GM23338 (cell line): ENCODE measurements at regions not wholly inside any gene's neighbourhood (a gene's known extent, or its start where the extent isn't known, plus 50 kb on each side); places are given as distances from the start of the nearest gene placed in this dataset.

Experiments
- ATAC-seq: fragments of 200-7000 bp; cut with Tn5 transposase; 3 replicates; pipeline ENCODE4 v1.9.1; 2020
- DNase-seq: peaks from one replicate; pipeline ENCODE4 v3.0.0-alpha.2; 2015; ENCODE audit warnings: low spot score
- H2AFZ ChIP-seq: fragments of 200-600 bp; sonication (generic); 2 replicates; pipeline ENCODE4 v1.8.0; 2016; ENCODE audit warnings: antibody characterized with exemption, mild to moderate bottlenecking, moderate library complexity
- H3F3A ChIP-seq: fragments of 200-600 bp; sonication (generic); replicated peaks from 2 replicates; pipeline ENCODE4 v1.8.0; 2017; ENCODE audit warnings: antibody characterized with exemption, mixed run types, low read depth
- H3K27ac ChIP-seq: fragments of 200-600 bp; sonication (generic); 2 replicates; pipeline ENCODE4 v1.6.1; 2016; ENCODE audit warnings: low read depth
- H3K27me3 ChIP-seq: fragments of 200-600 bp; sonication (generic); 2 replicates; pipeline ENCODE4 v1.8.0; 2016; ENCODE audit warnings: mild to moderate bottlenecking, mixed run types, moderate library complexity; ENCODE audit not compliant: insufficient read depth
- H3K36me3 ChIP-seq: fragments of 200-600 bp; sonication (generic); 2 replicates; pipeline ENCODE4 v1.8.0; 2016; ENCODE audit warnings: mild to moderate bottlenecking; ENCODE audit not compliant: insufficient read depth
- H3K4me1 ChIP-seq: fragments of 200-600 bp; sonication (generic); 2 replicates; pipeline ENCODE4 v1.8.0; 2016; ENCODE audit warnings: mild to moderate bottlenecking, moderate library complexity; ENCODE audit not compliant: insufficient read depth
- H3K4me2 ChIP-seq: fragments of 200-600 bp; sonication (generic); 2 replicates; pipeline ENCODE4 v1.7.1; 2017; ENCODE audit warnings: mixed run types
- H3K4me3 ChIP-seq: fragments of 200-600 bp; sonication (generic); 2 replicates; pipeline ENCODE4 v1.6.1; 2016; ENCODE audit warnings: mixed run types
- H3K79me2 ChIP-seq: fragments of 200-600 bp; sonication (generic); replicated peaks from 2 replicates; pipeline ENCODE4 v1.8.0; 2017; ENCODE audit warnings: mild to moderate bottlenecking; ENCODE audit not compliant: insufficient read depth
- H3K9me2 ChIP-seq: fragments of 200-600 bp; sonication (generic); 2 replicates; pipeline ENCODE4 v1.8.0; 2017; ENCODE audit not compliant: insufficient read depth
- H4K20me1 ChIP-seq: fragments of 200-600 bp; sonication (generic); replicated peaks from 2 replicates; pipeline ENCODE4 v1.8.0; 2017; ENCODE audit warnings: mild to moderate bottlenecking; ENCODE audit not compliant: insufficient read depth
- H3K27ac Mint-ChIP-seq: 2 replicates; pipeline ENCODE4 v1.8.0; 2020; ENCODE audit warnings: inconsistent platforms, mild to moderate bottlenecking, moderate library complexity, mixed read lengths
- H3K27me3 Mint-ChIP-seq: 3 replicates; pipeline ENCODE4 v1.8.0; 2022; ENCODE audit warnings: low read depth, mild to moderate bottlenecking, moderate library complexity, mixed read lengths, inconsistent platforms; ENCODE audit not compliant: insufficient read depth, poor library complexity
- H3K36me3 Mint-ChIP-seq: 3 replicates; pipeline ENCODE4 v1.8.0; 2021; ENCODE audit warnings: low read depth, mild to moderate bottlenecking, inconsistent platforms, moderate library complexity, mixed read lengths
- H3K4me1 Mint-ChIP-seq: 3 replicates; pipeline ENCODE4 v1.8.0; 2020; ENCODE audit warnings: mild to moderate bottlenecking, inconsistent platforms, mixed read lengths
- H3K4me3 Mint-ChIP-seq: 3 replicates; pipeline ENCODE4 v1.8.0; 2021; ENCODE audit warnings: moderate library complexity, mild to moderate bottlenecking, inconsistent platforms, mixed read lengths
- H3K9me3 Mint-ChIP-seq: 3 replicates; pipeline ENCODE4 v1.8.0; 2020; ENCODE audit warnings: moderate library complexity, mild to moderate bottlenecking, inconsistent platforms, mixed read lengths
- CREB1 ChIP-seq: fragments of 250-450 bp; sonication (Bioruptor Pico); IDR thresholded peaks from 2 replicates; pipeline ENCODE4 v1.5.0; 2020; ENCODE audit warnings: low read depth, mild to moderate bottlenecking, moderate library complexity
- CTCF ChIP-seq, 2 experiments: fragments of 200-600 bp in 1 of 2; sonication (generic) in 1 of 2; conservative IDR thresholded peaks; 2 replicates each; pipeline versions ENCODE4 v1.5.1 to v1.6.1; 2016 to 2017; ENCODE audit warnings: antibody characterized with exemption in 2 of 2, low read depth in 2 of 2, mild to moderate bottlenecking in 2 of 2, moderate library complexity in 1 of 2
- EZH2phosphoT487 ChIP-seq: fragments of 200-600 bp; sonication (generic); IDR thresholded peaks from one replicate; pipeline ENCODE4 v1.8.1; 2018; ENCODE audit warnings: antibody characterized with exemption; ENCODE audit not compliant: unreplicated experiment
- JUNB ChIP-seq: IDR thresholded peaks from one replicate; pipeline ENCODE4 v1.6.1; 2016; ENCODE audit warnings: antibody characterized with exemption; ENCODE audit not compliant: unreplicated experiment
- NANOG ChIP-seq: IDR thresholded peaks from 2 replicates; pipeline ENCODE4 v1.6.1; 2016; ENCODE audit warnings: antibody characterized with exemption, borderline replicate concordance
- POLR2AphosphoS5 ChIP-seq: IDR thresholded peaks from 2 replicates; pipeline ENCODE4 v1.6.1; 2016; ENCODE audit warnings: antibody characterized with exemption, low read depth
- REST ChIP-seq: IDR thresholded peaks from one replicate; pipeline ENCODE4 v1.6.1; 2018; ENCODE audit warnings: antibody characterized with exemption; ENCODE audit not compliant: unreplicated experiment
- ZNF331 ChIP-seq: fragments of 250-450 bp; sonication (Bioruptor Pico); IDR thresholded peaks from 2 replicates; pipeline ENCODE4 v1.5.0; 2020; ENCODE audit warnings: low read depth, mild to moderate bottlenecking, moderate library complexity
- TF ChIP-seq, protein P1 (sequence below): IDR thresholded peaks from 2 replicates; pipeline ENCODE4 v1.6.1; 2016; ENCODE audit warnings: antibody characterized with exemption

GRCh38 chr7:79515358-79515757 is 61.9 kb upstream of the MAGI2 start:
- H3K27ac Mint-ChIP-seq: 0 out of 2 replicates have a peak overlapping the region, but pooled peaks have one; percentile 26
- H3K36me3 Mint-ChIP-seq: no peaks in the 10 kb centered on the region; the same call in 2 of the 3 replicates
- H3K4me3 Mint-ChIP-seq: no peak overlapping the region
- ATAC-seq: no peak
- DNase-seq: no peak
- H3K4me1 Mint-ChIP-seq: peaks cover 12% of the 10 kb centered on the region; the same call in 2 of the 3 replicates
- Histone ChIP-seq H2AFZ (no peak overlapping the region), H3K4me2 (no peak overlapping the region), H3K36me3 (no peaks in the 10 kb centered on the region), H3K27me3 (no peaks in the 10 kb centered on the region), H3K27ac (no peak overlapping the region), H3K4me1 (peaks cover 10% of the 10 kb centered on the region), H3K79me2 (no peaks in the 10 kb centered on the region), H4K20me1 (no peaks in the 10 kb centered on the region), H3K4me3 (no peak overlapping the region), H3F3A (no peaks in the 10 kb centered on the region), H3K9me2 (no peaks in the 10 kb centered on the region; the same call in 1 of the 2 replicates)
- no peaks in the 10 kb centered on the region for H3K27me3 Mint-ChIP-seq
- no peaks in the 10 kb centered on the region for H3K9me3 Mint-ChIP-seq
- no peak for TF ChIP-seq CTCF (conservative IDR thresholded peaks at IDR 0.05; ENCODE audit: low read depth in 2 of 2)
- TF ChIP-seq ZNF331 (CRISPR knock-in tag): no peak
- TF ChIP-seq NANOG: no peak

GRCh38 chr7:79513261-79513660 is 59.8 kb upstream of the MAGI2 start:
- Mint-ChIP-seq H3K4me3 (no peak overlapping the region), H3K9me3 (no peaks in the 10 kb centered on the region), H3K27ac (no peak overlapping the region)
- TF ChIP-seq POLR2AphosphoS5 (no peak), EZH2phosphoT487 (no peak), CTCF (conservative IDR thresholded peaks at IDR 0.05; ENCODE audit: low read depth in 2 of 2) (no peak), JUNB (no peak), NANOG (no peak), ZNF331 (CRISPR knock-in tag) (no peak), CREB1 (CRISPR knock-in tag) (no peak), REST (no peak)
- TF ChIP-seq, protein P1, sequence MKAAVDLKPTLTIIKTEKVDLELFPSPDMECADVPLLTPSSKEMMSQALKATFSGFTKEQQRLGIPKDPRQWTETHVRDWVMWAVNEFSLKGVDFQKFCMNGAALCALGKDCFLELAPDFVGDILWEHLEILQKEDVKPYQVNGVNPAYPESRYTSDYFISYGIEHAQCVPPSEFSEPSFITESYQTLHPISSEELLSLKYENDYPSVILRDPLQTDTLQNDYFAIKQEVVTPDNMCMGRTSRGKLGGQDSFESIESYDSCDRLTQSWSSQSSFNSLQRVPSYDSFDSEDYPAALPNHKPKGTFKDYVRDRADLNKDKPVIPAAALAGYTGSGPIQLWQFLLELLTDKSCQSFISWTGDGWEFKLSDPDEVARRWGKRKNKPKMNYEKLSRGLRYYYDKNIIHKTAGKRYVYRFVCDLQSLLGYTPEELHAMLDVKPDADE: no peak

More at GRCh38 chr7:79513261-79513660, 59.8 kb upstream of the MAGI2 start:
- peaks cover 12% of the 10 kb centered on the region; the same call in 2 of the 3 replicates for H3K4me1 Mint-ChIP-seq
- Histone ChIP-seq H3K9me2 (no peaks in the 10 kb centered on the region; the same call in 1 of the 2 replicates), H3F3A (no peaks in the 10 kb centered on the region), H4K20me1 (no peaks in the 10 kb centered on the region), H3K4me3 (no peak overlapping the region), H3K27ac (no peak overlapping the region), H2AFZ (no peak overlapping the region), H3K79me2 (no peaks in the 10 kb centered on the region), H3K27me3 (no peaks in the 10 kb centered on the region), H3K4me2 (no peak overlapping the region), H3K36me3 (no peaks in the 10 kb centered on the region), H3K4me1 (peaks cover 10% of the 10 kb centered on the region)
- DNase-seq (no peak), ATAC-seq (no peak)
- H3K27me3 Mint-ChIP-seq: no peaks in the 10 kb centered on the region
- no peaks in the 10 kb centered on the region; the same call in 2 of the 3 replicates for H3K36me3 Mint-ChIP-seq
